B cell (primary cell): ENCODE measurements at regions not wholly inside any gene's neighbourhood (a gene's known extent, or its start where the extent isn't known, plus 50 kb on each side); places are given as distances from the start of the nearest gene placed in this dataset.

Experiments used
- ATAC-seq: fragments of 200-7000 bp; cut with Tn5 transposase; one replicate; pipeline ENCODE4 v1.10.0; 2021; ENCODE audit warnings: low read depth, mild to moderate bottlenecking, moderate number of reproducible peaks, moderate library complexity
- CTCF ChIA-PET: fragments of 350-600 bp; sonication (Branson Sonifier 250); formaldehyde crosslinking; loops from one replicate; lab custom pipeline; 2021; ENCODE audit warnings: antibody characterized with exemption, inconsistent platforms; lab: Charles Lee
- POLR2A ChIA-PET: fragments of 350-600 bp; sonication (Branson Sonifier 250); formaldehyde crosslinking; loops from one replicate; lab custom pipeline; 2021; ENCODE audit warnings: antibody characterized with exemption; lab: Charles Lee
- DNase-seq: peaks from one replicate; pipeline ENCODE4 v3.0.0; 2013
- H2AFZ ChIP-seq: 2 replicates; pipeline ENCODE4 v1.6.1; 2012; ENCODE audit warnings: mild to moderate bottlenecking, low read depth, low read length; ENCODE audit not compliant: insufficient read depth, poor library complexity, severe bottlenecking
- H3K27ac ChIP-seq, 2 donors: 1 replicate in 1 of 2; 2 replicates in 1 of 2; pipeline ENCODE4 v1.5.1; 2012 to 2013; ENCODE audit warnings: low read length in 2 of 2, mild to moderate bottlenecking in 2 of 2, moderate library complexity in 1 of 2
- H3K27me3 ChIP-seq, 4 experiments: fragments of 200-600 bp in 1 of 4; sonication (generic) in 1 of 4; replicated peaks in 1 of 4; 1 replicate in 2 of 4; 2 replicates in 2 of 4; pipeline versions ENCODE4 v1.6.1 to v1.7.0; 2013 to 2016; ENCODE audit warnings: low read length in 3 of 4, mild to moderate bottlenecking in 2 of 4, mixed read lengths in 1 of 4, moderate library complexity in 1 of 4; ENCODE audit not compliant: insufficient read depth in 4 of 4, control insufficient read depth in 3 of 4; ENCODE audit errors: control extremely low read depth in 1 of 4
- H3K36me3 ChIP-seq, 2 experiments: replicated peaks in 1 of 2; 1 replicate in 1 of 2; 2 replicates in 1 of 2; pipeline versions ENCODE4 v1.6.1 to v1.7.1; 2013; ENCODE audit warnings: low read length in 1 of 2; ENCODE audit not compliant: insufficient read depth in 2 of 2, control insufficient read depth in 1 of 2; ENCODE audit errors: control extremely low read depth in 1 of 2, extremely low read depth in 1 of 2
- H3K4me1 ChIP-seq, 2 donors: fragments of 200-600 bp in 1 of 2; sonication (generic) in 1 of 2; 1 replicate in 1 of 2; 2 replicates in 1 of 2; pipeline versions ENCODE4 v1.5.1 to v1.6.1; 2013 to 2017; ENCODE audit warnings: low read length in 2 of 2; ENCODE audit not compliant: control insufficient read depth in 2 of 2, insufficient read depth in 2 of 2
- H3K4me2 ChIP-seq: replicated peaks from 2 replicates; pipeline ENCODE3; 2012; ENCODE audit warnings: mild to moderate bottlenecking, low read depth, low read length; ENCODE audit not compliant: poor library complexity, severe bottlenecking
- H3K4me3 ChIP-seq, 5 experiments: fragments of 200-600 bp in 1 of 5; sonication (generic) in 1 of 5; 1 replicate in 3 of 5; 2 replicates in 2 of 5; pipeline versions ENCODE4 v1.5.1 to v1.7.0; 2011 to 2016; ENCODE audit warnings: low read length in 4 of 5, mild to moderate bottlenecking in 4 of 5, low read depth in 2 of 5, control low read depth in 1 of 5, moderate library complexity in 1 of 5; ENCODE audit not compliant: insufficient read depth in 1 of 5; ENCODE audit errors: control extremely low read depth in 1 of 5, extremely low read depth in 1 of 5
- H3K79me2 ChIP-seq: fragments of 200-600 bp; sonication (generic); one replicate; pipeline ENCODE4 v1.6.0; 2016; ENCODE audit warnings: low read length; ENCODE audit not compliant: control insufficient read depth, insufficient read depth
- H3K9ac ChIP-seq: fragments of 200-600 bp; sonication (generic); 2 replicates; pipeline ENCODE4 v1.6.1; 2017; ENCODE audit warnings: mild to moderate bottlenecking, low read length, moderate library complexity
- H3K9me3 ChIP-seq, 3 donors: one replicate each; pipeline versions ENCODE4 v1.6.1 to v1.7.1; 2013; ENCODE audit warnings: low read length in 2 of 3; ENCODE audit not compliant: control insufficient read depth in 2 of 3, insufficient read depth in 1 of 3; ENCODE audit errors: control extremely low read depth in 1 of 3
- H4K20me1 ChIP-seq: 2 replicates; pipeline ENCODE4 v1.6.0; 2012; ENCODE audit warnings: mild to moderate bottlenecking, low read length; ENCODE audit not compliant: insufficient read depth, control insufficient read depth, poor library complexity, severe bottlenecking
- H3K27ac Mint-ChIP-seq: one replicate; pipeline ENCODE4 v1.8.0; 2021; ENCODE audit warnings: mixed read lengths
- H3K27me3 Mint-ChIP-seq: one replicate; pipeline ENCODE4 v1.8.0; 2021; ENCODE audit warnings: mixed read lengths
- H3K4me1 Mint-ChIP-seq: one replicate; pipeline ENCODE4 v1.8.0; 2021; ENCODE audit warnings: mixed read lengths
- H3K4me3 Mint-ChIP-seq: one replicate; pipeline ENCODE4 v1.8.0; 2021; ENCODE audit warnings: mixed read lengths
- H3K9me3 Mint-ChIP-seq: one replicate; pipeline ENCODE4 v1.8.0; 2022; ENCODE audit warnings: mixed read lengths; ENCODE audit not compliant: insufficient read depth
- CTCF ChIP-seq: fragments of 200-600 bp; IDR thresholded peaks from one replicate; pipeline ENCODE4 v1.8.0; 2022; ENCODE audit warnings: antibody characterized with exemption, mild to moderate bottlenecking
- EZH2 ChIP-seq: IDR thresholded peaks from 2 replicates; pipeline ENCODE4 v1.6.1; 2012; ENCODE audit warnings: borderline replicate concordance, low read depth, mild to moderate bottlenecking, moderate library complexity, low read length; ENCODE audit not compliant: insufficient read depth, poor library complexity, severe bottlenecking
- WGBS: methylation state at CpG from one replicate; pipeline ENCODE4 v1.1.5; 2013; ENCODE audit warnings: missing lambda C conversion rate; ENCODE audit not compliant: insufficient coverage; 5-methylcytosine and 5-hydroxymethylcytosine counted together
- intact Hi-C: fragments of 100-400 bp; cut with micrococcal nuclease; formaldehyde crosslinking; loops from one replicate; pipeline ENCODE4 v1.10.0; 2022

GRCh38 chr20:39145921-39146320 is 183.8 kb downstream of the DHX35 start:
- no peaks in the 10 kb centered on the region for H3K27me3 ChIP-seq
- no CpG with 5 or more reads among the region's 2 CpGs for WGBS
- TF ChIP-seq EZH2 = no peak
- no peak for TF ChIP-seq CTCF
- intact Hi-C loops = no loop called here
- H3K9me3 ChIP-seq = peaks cover 0 to 3% (median 0%) of the 10 kb centered on the region in 3 donors
- no peak overlapping the region for H3K27ac ChIP-seq
- peaks cover 11% of the 10 kb centered on the region for H3K27me3 Mint-ChIP-seq
- ChIA-PET POLR2A (no interaction called here), CTCF (no interaction called here)
- no peak overlapping the region for H3K4me2 ChIP-seq
- no peak overlapping the region for H3K4me3 ChIP-seq
- DNase-seq (no peak), ATAC-seq (no peak)
- no peak overlapping the region for H2AFZ ChIP-seq
- no peak overlapping the region for H3K9ac ChIP-seq
- H3K36me3 ChIP-seq = no peaks in the 10 kb centered on the region
- H3K27ac Mint-ChIP-seq = no peak overlapping the region
- no peaks in the 10 kb centered on the region for H3K79me2 ChIP-seq
- no peak overlapping the region for H3K4me3 Mint-ChIP-seq
- no peaks in the 10 kb centered on the region for H4K20me1 ChIP-seq
- no peaks in the 10 kb centered on the region for H3K9me3 Mint-ChIP-seq
- no peaks in the 10 kb centered on the region for H3K4me1 Mint-ChIP-seq
- no peaks in the 10 kb centered on the region for H3K4me1 ChIP-seq

GRCh38 chr20:39144757-39145156 is 182.6 kb downstream of the DHX35 start:
- no peaks in the 10 kb centered on the region for H3K4me1 Mint-ChIP-seq
- Histone ChIP-seq H3K9me3 (peaks cover 0 to 3% (median 0%) of the 10 kb centered on the region in 3 donors), H3K4me3 (no peak overlapping the region), H3K27ac (no peak overlapping the region), H3K79me2 (no peaks in the 10 kb centered on the region), H3K9ac (no peak overlapping the region), H3K27me3 (no peaks in the 10 kb centered on the region), H3K4me1 (no peaks in the 10 kb centered on the region), H3K4me2 (no peak overlapping the region), H3K36me3 (no peaks in the 10 kb centered on the region), H4K20me1 (no peaks in the 10 kb centered on the region), H2AFZ (no peak overlapping the region)
- POLR2A ChIA-PET = no interaction called here
- intact Hi-C loops = no loop called here
- DNase-seq (no peak), ATAC-seq (no peak)
- WGBS = 92% methylated on average over 4 of the region's 4 CpGs
- CTCF ChIA-PET = no interaction called here
- H3K27ac Mint-ChIP-seq = no peak overlapping the region
- no peak overlapping the region for H3K4me3 Mint-ChIP-seq
- H3K27me3 Mint-ChIP-seq = peaks cover 14% of the 10 kb centered on the region
- TF ChIP-seq EZH2 (no peak), CTCF (no peak)
- H3K9me3 Mint-ChIP-seq = no peaks in the 10 kb centered on the region
